Activated CD4-positive, alpha-beta T cell treated with anti-CD3 and anti-CD28 coated beads for 1 hour (primary cell): ENCODE measurements at regions not wholly inside any gene's neighbourhood (a gene's known extent, or its start where the extent isn't known, plus 50 kb on each side); places are given as distances from the start of the nearest gene placed in this dataset.

Experiments
- DNase-seq: peaks from one replicate; pipeline ENCODE4 v3.0.0-alpha.2; 2020

GRCh38 chr1:101290922-101291561 lies 54.2 kb downstream of the S1PR1 start:
- DNase-seq: no peak

- DNase-seq: no peak
Observed at GRCh38 chr1:101291562-101292380, 55.0 kb downstream of the S1PR1 start.

GRCh38 chr1:101293461-101294051 lies 56.7 kb downstream of the S1PR1 start:
- DNase-seq: no peak

GRCh38 chr1:101295209-101295608 lies 58.4 kb downstream of the S1PR1 start:
- no peak for DNase-seq

- no peak for DNase-seq
Observed at GRCh38 chr1:101298663-101299062, 61.8 kb downstream of the S1PR1 start.

- DNase-seq: no peak
Observed at GRCh38 chr1:101299141-101299540, 62.3 kb downstream of the S1PR1 start.

- DNase-seq: no peak
Observed at GRCh38 chr1:101299710-101300109, 62.9 kb downstream of the S1PR1 start.

- DNase-seq: no peak
Observed at GRCh38 chr1:101300916-101301315, 64.1 kb downstream of the S1PR1 start.

- no peak for DNase-seq
Observed at GRCh38 chr1:101301446-101302057, 64.7 kb downstream of the S1PR1 start.

- no peak for DNase-seq
Observed at GRCh38 chr1:101302831-101303511, 66.2 kb downstream of the S1PR1 start.

GRCh38 chr1:101307985-101308689 lies 71.3 kb downstream of the S1PR1 start:
- no peak for DNase-seq

GRCh38 chr1:101308935-101309333 lies 72.1 kb downstream of the S1PR1 start:
- DNase-seq: no peak

GRCh38 chr1:101309334-101310311 lies 72.8 kb downstream of the S1PR1 start:
- DNase-seq: peak; percentile 66

GRCh38 chr1:101310506-101310905 lies 73.7 kb downstream of the S1PR1 start:
- no peak for DNase-seq

- no peak for DNase-seq
Observed at GRCh38 chr1:101311146-101311920, 74.5 kb downstream of the S1PR1 start.

- DNase-seq: no peak
Observed at GRCh38 chr1:101312147-101312546, 75.3 kb downstream of the S1PR1 start.

GRCh38 chr1:101313356-101313755 lies 76.5 kb downstream of the S1PR1 start:
- DNase-seq: no peak

- no peak for DNase-seq
Observed at GRCh38 chr1:101314244-101314643, 77.4 kb downstream of the S1PR1 start.

GRCh38 chr1:101316256-101316655 lies 79.4 kb downstream of the S1PR1 start:
- no peak for DNase-seq

GRCh38 chr1:101316799-101317198 lies 80.0 kb downstream of the S1PR1 start:
- DNase-seq: no peak
